ENCODE measurements at regions not wholly inside any gene's neighbourhood (a gene's known extent, or its start where the extent isn't known, plus 50 kb on each side); places are given as distances from the start of the nearest gene placed in this dataset.
A peak's percentile ranks its signal among the peaks of the same experiment; 100 is the strongest.

DNA sequence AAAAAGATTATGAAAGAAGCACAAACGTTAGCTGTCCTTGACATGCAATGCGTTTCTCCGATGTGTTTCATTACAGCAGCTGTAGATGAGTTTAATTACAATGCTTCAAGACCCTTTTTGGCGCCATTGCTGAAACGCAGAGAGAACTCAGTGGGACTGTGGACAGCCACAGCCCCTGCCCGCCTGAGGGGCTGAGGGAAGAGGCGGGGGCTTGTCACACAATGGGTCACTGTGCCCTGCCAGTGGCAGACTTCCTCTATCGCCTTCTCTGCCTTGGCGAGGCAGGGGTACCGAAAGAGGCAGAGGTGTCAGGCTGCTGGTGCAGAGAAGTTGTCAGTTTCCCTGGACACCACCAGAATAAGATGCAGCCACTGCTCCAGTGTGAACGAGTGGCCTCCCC lies 252.0 kb downstream of the NR2F2 start:
- ATAC-seq (ENCODE audit: low FRiP score in 2 of 2) (no peak), DNase-seq (peak in 1 of 2 donors; percentile 15)
- 78 to 81% methylated on average over 8 to 11 of the region's 11 CpGs for WGBS, 2 donors
- H3K36me3 ChIP-seq: no peaks in the 10 kb centered on the region
- no peak overlapping the region for H3K4me3 ChIP-seq
- no peaks in the 10 kb centered on the region for H3K9me3 ChIP-seq
- H3K27me3 ChIP-seq: no peaks in the 10 kb centered on the region
- no peak overlapping the region for H3K27ac ChIP-seq
- H3K4me1 ChIP-seq: no peaks in the 10 kb centered on the region
- no peak for TF ChIP-seq EP300 (IDR thresholded peaks at IDR 0.05)
- TF ChIP-seq POLR2AphosphoS5 (IDR thresholded peaks at IDR 0.05): no peak
- TF ChIP-seq POLR2A (IDR thresholded peaks at IDR 0.05): no peak
- TF ChIP-seq, protein P1, sequence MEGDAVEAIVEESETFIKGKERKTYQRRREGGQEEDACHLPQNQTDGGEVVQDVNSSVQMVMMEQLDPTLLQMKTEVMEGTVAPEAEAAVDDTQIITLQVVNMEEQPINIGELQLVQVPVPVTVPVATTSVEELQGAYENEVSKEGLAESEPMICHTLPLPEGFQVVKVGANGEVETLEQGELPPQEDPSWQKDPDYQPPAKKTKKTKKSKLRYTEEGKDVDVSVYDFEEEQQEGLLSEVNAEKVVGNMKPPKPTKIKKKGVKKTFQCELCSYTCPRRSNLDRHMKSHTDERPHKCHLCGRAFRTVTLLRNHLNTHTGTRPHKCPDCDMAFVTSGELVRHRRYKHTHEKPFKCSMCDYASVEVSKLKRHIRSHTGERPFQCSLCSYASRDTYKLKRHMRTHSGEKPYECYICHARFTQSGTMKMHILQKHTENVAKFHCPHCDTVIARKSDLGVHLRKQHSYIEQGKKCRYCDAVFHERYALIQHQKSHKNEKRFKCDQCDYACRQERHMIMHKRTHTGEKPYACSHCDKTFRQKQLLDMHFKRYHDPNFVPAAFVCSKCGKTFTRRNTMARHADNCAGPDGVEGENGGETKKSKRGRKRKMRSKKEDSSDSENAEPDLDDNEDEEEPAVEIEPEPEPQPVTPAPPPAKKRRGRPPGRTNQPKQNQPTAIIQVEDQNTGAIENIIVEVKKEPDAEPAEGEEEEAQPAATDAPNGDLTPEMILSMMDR (IDR thresholded peaks at IDR 0.05): no peak

DNA sequence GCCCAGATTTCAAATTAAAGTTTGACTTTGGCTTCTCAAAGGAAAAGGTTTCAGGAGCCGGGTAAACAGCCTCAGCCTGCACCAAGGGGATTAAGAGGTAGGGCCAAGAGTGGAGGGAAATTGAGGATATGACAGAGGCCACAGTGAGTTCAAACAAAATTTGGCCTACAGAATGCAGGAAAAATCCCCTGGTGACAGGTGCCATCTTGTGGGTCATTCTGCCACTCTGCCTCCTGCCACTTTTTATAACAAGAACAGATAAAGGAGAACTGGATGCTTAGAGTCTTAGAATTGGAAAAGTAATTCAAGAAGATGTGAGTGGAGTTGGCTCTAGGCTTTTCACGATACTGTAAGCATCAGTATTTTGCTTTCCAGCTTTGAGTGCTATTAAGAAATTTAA lies 253.2 kb downstream of the NR2F2 start:
- no peak overlapping the region for H3K27ac ChIP-seq
- DNase-seq (no peak), ATAC-seq (ENCODE audit: low FRiP score in 2 of 2) (no peak)
- no peaks in the 10 kb centered on the region for H3K4me1 ChIP-seq
- WGBS, 2 donors: 88 to 89% methylated on average over 2 of the region's 2 CpGs
- H3K36me3 ChIP-seq: no peaks in the 10 kb centered on the region
- TF ChIP-seq POLR2AphosphoS5 (IDR thresholded peaks at IDR 0.05) (no peak), POLR2A (IDR thresholded peaks at IDR 0.05) (no peak), EP300 (IDR thresholded peaks at IDR 0.05) (no peak)
- TF ChIP-seq, protein P1 (IDR thresholded peaks at IDR 0.05): no peak
- H3K4me3 ChIP-seq: no peak overlapping the region
- H3K27me3 ChIP-seq: no peaks in the 10 kb centered on the region
- no peaks in the 10 kb centered on the region for H3K9me3 ChIP-seq

DNA sequence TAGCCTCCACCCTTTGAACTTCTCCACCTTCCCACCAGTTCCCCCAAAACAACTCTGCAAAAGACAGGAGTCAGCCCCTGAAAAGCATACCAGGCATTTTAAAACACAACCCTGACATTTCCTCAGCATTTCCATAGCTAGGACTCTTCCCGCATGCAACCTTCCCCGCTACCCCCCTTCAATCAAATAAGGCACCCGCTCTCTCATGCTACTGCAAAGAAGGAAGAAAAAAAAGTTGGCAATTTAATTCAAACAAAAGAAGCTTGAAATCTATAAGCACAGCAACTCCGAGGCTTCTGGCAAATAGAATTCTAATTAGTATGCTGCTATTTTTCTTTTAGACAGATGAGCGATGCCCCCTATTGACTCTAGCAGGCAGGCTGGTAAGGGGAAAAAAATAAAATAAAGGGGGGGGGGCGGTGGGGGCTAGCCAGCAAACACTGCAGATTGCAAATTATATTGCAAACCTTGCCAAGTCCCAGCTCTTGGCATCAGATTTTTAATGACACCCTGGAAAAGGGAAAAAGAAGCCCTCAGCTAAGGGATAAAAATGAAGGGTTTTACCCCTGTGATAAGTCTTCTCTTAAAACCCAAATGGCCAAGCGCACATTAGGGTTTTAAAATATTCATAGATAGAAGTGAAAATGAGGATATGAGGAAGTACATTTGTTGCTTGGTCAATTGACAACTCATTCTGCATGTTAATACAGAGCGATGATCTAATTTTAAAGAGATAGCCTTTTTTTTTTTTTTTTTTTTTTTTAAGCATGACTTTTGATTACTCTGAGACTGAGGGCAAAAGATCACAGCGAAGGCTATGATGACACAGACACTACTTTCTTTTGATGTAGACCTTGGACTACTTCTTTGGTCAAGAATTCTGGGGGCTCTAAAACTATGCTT lies 255.2 kb downstream of the NR2F2 start:
- 47 to 48% methylated on average over 9 of the region's 9 CpGs for WGBS, 2 donors
- H3K27ac ChIP-seq: no peak overlapping the region
- no peaks in the 10 kb centered on the region for H3K36me3 ChIP-seq
- H3K4me1 ChIP-seq: no peaks in the 10 kb centered on the region
- ATAC-seq (ENCODE audit: low FRiP score in 2 of 2) (peak in 1 of 2 donors; percentile 40), DNase-seq (no peak)
- H3K27me3 ChIP-seq: no peaks in the 10 kb centered on the region
- TF ChIP-seq EP300 (IDR thresholded peaks at IDR 0.05) (no peak), POLR2AphosphoS5 (IDR thresholded peaks at IDR 0.05) (no peak), POLR2A (IDR thresholded peaks at IDR 0.05) (no peak)
- TF ChIP-seq, protein P1 (IDR thresholded peaks at IDR 0.05): no peak
- no peaks in the 10 kb centered on the region for H3K9me3 ChIP-seq
- no peak overlapping the region for H3K4me3 ChIP-seq

DNA sequence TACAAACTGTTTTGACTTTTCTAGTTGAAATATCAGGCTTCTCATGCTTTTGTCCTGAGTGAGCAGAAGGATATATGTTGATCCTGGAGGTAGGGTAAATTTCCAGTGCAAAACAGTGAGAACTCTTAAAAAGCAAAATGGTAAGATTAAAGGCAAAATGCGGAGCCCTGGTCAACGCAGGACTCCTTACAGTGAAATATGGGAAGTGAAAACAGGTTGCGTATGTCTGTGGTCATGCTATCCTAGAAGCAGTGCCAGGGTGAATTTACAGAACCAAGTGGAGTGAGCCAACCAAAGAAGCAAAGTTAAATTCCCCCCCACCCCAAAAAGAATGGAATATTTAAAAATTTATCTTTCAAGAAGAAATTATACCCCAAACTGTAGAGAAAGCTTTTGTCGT lies 256.4 kb downstream of the NR2F2 start:
- Histone ChIP-seq H3K36me3 (no peaks in the 10 kb centered on the region), H3K27ac (no peak overlapping the region), H3K9me3 (no peaks in the 10 kb centered on the region), H3K27me3 (no peaks in the 10 kb centered on the region), H3K4me3 (no peak overlapping the region), H3K4me1 (no peaks in the 10 kb centered on the region)
- TF ChIP-seq EP300 (IDR thresholded peaks at IDR 0.05) (no peak), POLR2AphosphoS5 (IDR thresholded peaks at IDR 0.05) (no peak), POLR2A (IDR thresholded peaks at IDR 0.05) (no peak)
- TF ChIP-seq, protein P1 (IDR thresholded peaks at IDR 0.05): no peak
- WGBS, 2 donors: 68 to 71% methylated on average over 4 of the region's 4 CpGs
- ATAC-seq (ENCODE audit: low FRiP score in 2 of 2): peak in 1 of 2 donors; percentile 75
- DNase-seq: no peak

DNA sequence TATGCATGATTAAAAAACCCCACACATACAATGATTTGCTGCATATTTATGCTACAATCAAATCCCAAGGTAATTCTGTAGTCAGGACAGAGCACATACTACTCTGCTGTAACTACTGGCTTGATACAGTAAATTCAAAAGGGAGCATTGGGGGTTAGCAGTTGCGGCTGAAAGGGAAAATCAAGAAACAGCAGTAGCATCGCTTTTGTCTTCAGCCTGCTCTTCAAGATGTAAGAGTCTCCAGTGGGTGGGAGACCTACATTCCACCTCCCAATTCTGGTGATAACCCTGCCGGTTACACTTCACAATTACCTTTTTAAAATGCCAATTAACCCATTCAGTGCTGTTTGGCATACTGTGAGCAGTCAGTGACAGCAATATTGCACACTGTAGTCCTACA lies 259.4 kb downstream of the NR2F2 start:
- WGBS, 2 donors: 42 to 56% methylated on average over 3 of the region's 3 CpGs
- H3K4me3 ChIP-seq: no peak overlapping the region
- H3K4me1 ChIP-seq: no peaks in the 10 kb centered on the region
- DNase-seq (no peak), ATAC-seq (ENCODE audit: low FRiP score in 2 of 2) (no peak)
- no peaks in the 10 kb centered on the region for H3K9me3 ChIP-seq
- H3K27ac ChIP-seq: no peak overlapping the region
- TF ChIP-seq POLR2AphosphoS5 (IDR thresholded peaks at IDR 0.05) (no peak), EP300 (IDR thresholded peaks at IDR 0.05) (no peak), POLR2A (IDR thresholded peaks at IDR 0.05) (no peak)
- TF ChIP-seq, protein P1 (IDR thresholded peaks at IDR 0.05): no peak
- H3K36me3 ChIP-seq: no peaks in the 10 kb centered on the region
- H3K27me3 ChIP-seq: no peaks in the 10 kb centered on the region
